ENCODE measurements at regions not wholly inside any gene's neighbourhood (a gene's known extent, or its start where the extent isn't known, plus 50 kb on each side); places are given as distances from the start of the nearest gene placed in this dataset.

DNA sequence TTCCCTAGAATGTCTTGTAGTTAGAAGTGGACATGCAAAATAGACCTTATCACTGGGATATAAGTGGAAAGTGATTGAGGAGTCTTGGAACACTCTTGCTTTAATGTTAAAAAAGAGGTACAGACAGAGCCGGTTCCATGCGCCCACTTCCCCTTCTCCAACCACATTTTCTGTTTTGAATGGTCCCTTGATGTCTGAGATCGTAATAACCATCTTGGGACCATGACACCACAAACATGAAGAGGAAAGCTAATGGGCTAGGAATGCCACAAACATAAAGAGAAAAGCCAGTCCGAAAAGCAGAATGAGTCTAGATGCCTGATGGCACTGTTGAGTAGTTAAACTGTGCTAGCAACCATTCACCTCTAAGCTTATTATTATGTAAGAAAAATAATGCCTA is 54.8 kb upstream of the SPON1 start:
- no peak for FAIRE-seq
- no peak for DNase-seq (ENCODE audit: low spot score)

GRCh38 chr11:13908535-13908934 is 54.0 kb upstream of the SPON1 start:
- no peak for FAIRE-seq
- DNase-seq (ENCODE audit: low spot score), result no peak

Data from RCC 7860 (cell line).